GM21515 (cell line): ENCODE measurements at regions not wholly inside any gene's neighbourhood (a gene's known extent, or its start where the extent isn't known, plus 50 kb on each side); places are given as distances from the start of the nearest gene placed in this dataset.

Experiments
- ATAC-seq: cut with Tn5 transposase; IDR thresholded peaks from one replicate; pipeline ENCODE4 v1.9.1; 2021; ENCODE audit not compliant: unreplicated experiment

GRCh38 chr1:82848043-82848442, 1047.3 kb downstream of the ADGRL2 start:
- no peak for ATAC-seq

GRCh38 chr1:82845866-82846265, 1045.1 kb downstream of the ADGRL2 start:
- ATAC-seq, result no peak

- ATAC-seq, result no peak
These were observed 1044.4 kb downstream of the ADGRL2 start for GRCh38 chr1:82844911-82845827.

- ATAC-seq, result no peak
These were observed 1043.7 kb downstream of the ADGRL2 start for GRCh38 chr1:82844447-82844846.

GRCh38 chr1:82843876-82844275, 1043.1 kb downstream of the ADGRL2 start:
- ATAC-seq, result no peak

GRCh38 chr1:82840192-82840591, 1039.5 kb downstream of the ADGRL2 start:
- ATAC-seq, result no peak

- no peak for ATAC-seq
These were observed 1037.2 kb downstream of the ADGRL2 start for GRCh38 chr1:82837766-82838465.

- no peak for ATAC-seq
These were observed 1036.4 kb downstream of the ADGRL2 start for GRCh38 chr1:82836973-82837680.

GRCh38 chr1:82836213-82836972, 1035.7 kb downstream of the ADGRL2 start:
- ATAC-seq, result no peak

GRCh38 chr1:82830690-82831380, 1030.1 kb downstream of the ADGRL2 start:
- no peak for ATAC-seq

- no peak for ATAC-seq
These were observed 1028.8 kb downstream of the ADGRL2 start for GRCh38 chr1:82829527-82829926.

- no peak for ATAC-seq
These were observed 1023.1 kb downstream of the ADGRL2 start for GRCh38 chr1:82823876-82824275.

- no peak for ATAC-seq
These were observed 1020.1 kb downstream of the ADGRL2 start for GRCh38 chr1:82820816-82821215.

- no peak for ATAC-seq
These were observed 1018.5 kb downstream of the ADGRL2 start for GRCh38 chr1:82819234-82819633.

- ATAC-seq, result no peak
These were observed 1017.9 kb downstream of the ADGRL2 start for GRCh38 chr1:82818586-82818985.

- no peak for ATAC-seq
These were observed 1012.7 kb downstream of the ADGRL2 start for GRCh38 chr1:82813386-82813785.

- ATAC-seq, result no peak
These were observed 1009.9 kb downstream of the ADGRL2 start for GRCh38 chr1:82810601-82811000.

GRCh38 chr1:82807563-82807962, 1006.8 kb downstream of the ADGRL2 start:
- ATAC-seq, result no peak

- ATAC-seq, result no peak
These were observed 1005.4 kb downstream of the ADGRL2 start for GRCh38 chr1:82806133-82806532.

GRCh38 chr1:82801176-82801575, 1000.4 kb downstream of the ADGRL2 start:
- no peak for ATAC-seq
